Cardiac fibroblast (primary cell): ENCODE measurements at regions not wholly inside any gene's neighbourhood (a gene's known extent, or its start where the extent isn't known, plus 50 kb on each side); places are given as distances from the start of the nearest gene placed in this dataset.
A peak's percentile ranks its signal among the peaks of the same experiment; 100 is the strongest.
"Not testable (repeated sequence)": the region's sequence is repeated elsewhere in the genome, so short reads cannot be mapped to it uniquely, and the experiment has no call there.

ENCODE experiments used
- DNase-seq, 2 donors: peaks; one replicate each; pipeline versions ENCODE4 v3.0.0 to v3.0.0-alpha.2; 2010; ENCODE audit warnings: low read depth in 2 of 2
- H3K4me3 ChIP-seq, 2 donors: replicated peaks in 1 of 2; 1 replicate in 1 of 2; 2 replicates in 1 of 2; pipeline ENCODE4 v1.5.1; 2011; ENCODE audit warnings: low read depth in 2 of 2, low read length in 2 of 2, mild to moderate bottlenecking in 2 of 2, moderate library complexity in 1 of 2
- CTCF ChIP-seq: IDR thresholded peaks from one replicate; pipeline ENCODE4 v1.5.1; 2011; ENCODE audit warnings: low read depth, mild to moderate bottlenecking, low read length, inconsistent platforms

GRCh38 chr3:191982481-191982880 lies 521.5 kb downstream of the PYDC2 start:
- no peak for TF ChIP-seq CTCF
- no peak overlapping the region for H3K4me3 ChIP-seq
- DNase-seq, result no peak

- DNase-seq, result peak in 1 of 2 donors; percentile 15
- no peak for TF ChIP-seq CTCF
- no peak overlapping the region for H3K4me3 ChIP-seq
Measured at GRCh38 chr3:191985691-191986090, 524.7 kb downstream of the PYDC2 start.

GRCh38 chr3:191987831-191988350 lies 526.9 kb downstream of the PYDC2 start:
- no peak overlapping the region for H3K4me3 ChIP-seq
- TF ChIP-seq CTCF, result no peak
- peak in 1 of 2 donors; percentile 38 for DNase-seq

GRCh38 chr3:191993952-191994351 lies 533.0 kb downstream of the PYDC2 start:
- not testable (repeated sequence) for H3K4me3 ChIP-seq

GRCh38 chr3:191997093-191997492 lies 536.1 kb downstream of the PYDC2 start:
- no peak overlapping the region for H3K4me3 ChIP-seq
- no peak for TF ChIP-seq CTCF

More at GRCh38 chr3:191993952-191994351, 533.0 kb downstream of the PYDC2 start:
- not testable (repeated sequence) for DNase-seq

GRCh38 chr3:191997579-191998268 lies 536.8 kb downstream of the PYDC2 start:
- TF ChIP-seq CTCF, result no peak
- H3K4me3 ChIP-seq, result no peak overlapping the region
- no peak for DNase-seq

More at GRCh38 chr3:191997093-191997492, 536.1 kb downstream of the PYDC2 start:
- DNase-seq, result no peak

GRCh38 chr3:192001218-192001617 lies 540.3 kb downstream of the PYDC2 start:
- no peak overlapping the region for H3K4me3 ChIP-seq
- TF ChIP-seq CTCF, result no peak
- no peak for DNase-seq
